Left ventricle myocardium inferior (tissue), 1 donor: ENCODE measurements at regions not wholly inside any gene's neighbourhood (a gene's known extent, or its start where the extent isn't known, plus 50 kb on each side); places are given as distances from the start of the nearest gene placed in this dataset.
"Not testable (repeated sequence)": the region's sequence is repeated elsewhere in the genome, so short reads cannot be mapped to it uniquely, and the experiment has no call there.

ENCODE experiments used
- DNase-seq: peaks from one replicate; pipeline ENCODE4 v3.0.0-alpha.2; 2020
- H3K27ac ChIP-seq: fragments of 200-600 bp; replicated peaks from 2 replicates; pipeline ENCODE4 v1.8.0; 2021
- H3K27me3 ChIP-seq: fragments of 200-600 bp; 2 replicates; pipeline ENCODE4 v1.8.0; 2021; ENCODE audit warnings: low read depth
- H3K36me3 ChIP-seq: fragments of 200-600 bp; 2 replicates; pipeline ENCODE4 v1.8.0; 2021
- H3K4me1 ChIP-seq: fragments of 200-600 bp; 2 replicates; pipeline ENCODE4 v1.8.0; 2021
- H3K4me3 ChIP-seq: fragments of 200-600 bp; 2 replicates; pipeline ENCODE4 v1.8.0; 2021; ENCODE audit warnings: mild to moderate bottlenecking, moderate library complexity
- H3K9me3 ChIP-seq: fragments of 200-600 bp; replicated peaks from 2 replicates; pipeline ENCODE4 v1.8.0; 2021
- CTCF ChIP-seq: fragments of 200-600 bp; IDR thresholded peaks from 2 replicates; pipeline ENCODE4 v1.8.0; 2021; ENCODE audit warnings: antibody characterized with exemption, mild to moderate bottlenecking, borderline replicate concordance
- intact Hi-C: fragments of 100-400 bp; cut with micrococcal nuclease; formaldehyde crosslinking; loops from one replicate; pipeline ENCODE4 v1.11.0; 2022
- donor health status: DM: no; HTN: yes; CAD: no; lungs with severe emphysema.

GRCh38 chr11:114953039-114953438 lies 274.7 kb downstream of the NXPE2 start:
- TF ChIP-seq CTCF: peak; percentile 47
- no peak overlapping the region for H3K4me3 ChIP-seq
- H3K27ac ChIP-seq: no peak overlapping the region
- no peak for DNase-seq
- H3K4me1 ChIP-seq: no peaks in the 10 kb centered on the region
- H3K36me3 ChIP-seq: no peaks in the 10 kb centered on the region
- peaks cover 5% of the 10 kb centered on the region for H3K27me3 ChIP-seq
- H3K9me3 ChIP-seq: peaks cover 11% of the 10 kb centered on the region
- intact Hi-C loops: no loop called here

GRCh38 chr11:114955923-114956322 lies 277.6 kb downstream of the NXPE2 start:
- Histone ChIP-seq H3K4me1 (no peaks in the 10 kb centered on the region), H3K36me3 (no peaks in the 10 kb centered on the region), H3K27me3 (peaks cover 5% of the 10 kb centered on the region), H3K4me3 (no peak overlapping the region), H3K27ac (no peak overlapping the region), H3K9me3 (peaks cover 5% of the 10 kb centered on the region)
- no peak for DNase-seq
- no peak for TF ChIP-seq CTCF
- intact Hi-C loops: no loop called here

GRCh38 chr11:114956566-114956965 lies 278.2 kb downstream of the NXPE2 start:
- Histone ChIP-seq H3K27ac (no peak overlapping the region), H3K36me3 (no peaks in the 10 kb centered on the region), H3K4me1 (no peaks in the 10 kb centered on the region), H3K4me3 (no peak overlapping the region), H3K9me3 (no peaks in the 10 kb centered on the region), H3K27me3 (peaks cover 5% of the 10 kb centered on the region)
- TF ChIP-seq CTCF: no peak
- intact Hi-C loops: no loop called here
- no peak for DNase-seq

GRCh38 chr11:114959953-114960505 lies 281.7 kb downstream of the NXPE2 start:
- Histone ChIP-seq H3K9me3 (no peaks in the 10 kb centered on the region), H3K4me1 (no peaks in the 10 kb centered on the region), H3K27ac (no peak overlapping the region), H3K4me3 (no peak overlapping the region), H3K27me3 (peaks cover 5% of the 10 kb centered on the region), H3K36me3 (no peaks in the 10 kb centered on the region)
- DNase-seq: no peak
- no peak for TF ChIP-seq CTCF
- intact Hi-C loops: no loop called here

- H3K36me3 ChIP-seq, H3K27me3 ChIP-seq, H3K9me3 ChIP-seq, intact Hi-C loops, H3K4me1 ChIP-seq, DNase-seq, H3K4me3 ChIP-seq, H3K27ac ChIP-seq: not testable (repeated sequence)
Observed at GRCh38 chr11:114960819-114961218, 282.5 kb downstream of the NXPE2 start.

GRCh38 chr11:114964676-114965214 lies 286.4 kb downstream of the NXPE2 start:
- TF ChIP-seq CTCF: no peak
- no peak overlapping the region for H3K4me3 ChIP-seq
- intact Hi-C loops: no loop called here
- DNase-seq: no peak
- H3K36me3 ChIP-seq: no peaks in the 10 kb centered on the region
- H3K9me3 ChIP-seq: no peaks in the 10 kb centered on the region
- H3K27me3 ChIP-seq: no peaks in the 10 kb centered on the region
- no peak overlapping the region for H3K27ac ChIP-seq
- H3K4me1 ChIP-seq: no peaks in the 10 kb centered on the region
